GM23248 (cell line): ENCODE measurements at regions not wholly inside any gene's neighbourhood (a gene's known extent, or its start where the extent isn't known, plus 50 kb on each side); places are given as distances from the start of the nearest gene placed in this dataset.

Experiments used
- EZH2 ChIP-seq: fragments of 200-600 bp; sonication (generic); IDR thresholded peaks from 2 replicates; pipeline ENCODE4 v1.6.1; 2018; ENCODE audit warnings: antibody characterized with exemption, mild to moderate bottlenecking; ENCODE audit not compliant: insufficient read depth, poor library complexity, severe bottlenecking
- EZH2phosphoT487 ChIP-seq: fragments of 200-600 bp; sonication (generic); IDR thresholded peaks from 2 replicates; pipeline ENCODE4 v1.6.1; 2018; ENCODE audit warnings: antibody characterized with exemption, moderate library complexity, mild to moderate bottlenecking, low read depth; ENCODE audit not compliant: insufficient read depth

DNA sequence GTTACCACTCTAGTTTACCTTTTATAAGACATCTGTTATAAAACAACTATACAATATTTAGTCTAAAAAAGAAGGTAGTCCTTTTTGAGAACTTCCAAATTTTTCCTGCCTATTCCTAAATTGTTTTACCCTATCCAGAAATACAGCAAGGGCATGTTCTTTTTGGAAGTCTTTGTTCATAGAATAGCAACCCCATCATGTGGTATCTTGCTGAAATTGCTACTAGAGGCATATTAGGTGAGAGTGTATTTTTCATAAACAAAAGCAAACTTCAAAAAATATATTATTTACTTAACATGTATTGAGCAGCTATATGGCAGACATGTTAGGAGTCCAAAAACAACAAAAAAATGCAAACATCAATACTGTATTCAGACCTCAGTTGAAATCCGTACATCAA, 371.8 kb upstream of the NRSN1 start:
- TF ChIP-seq EZH2phosphoT487 (no peak), EZH2 (no peak)
